K562 (cell line): ENCODE measurements at regions not wholly inside any gene's neighbourhood (a gene's known extent, or its start where the extent isn't known, plus 50 kb on each side); places are given as distances from the start of the nearest gene placed in this dataset.

Experiments
- ATAC-seq: fragments of 200-7000 bp; cut with Tn5 transposase; 3 replicates; pipeline ENCODE4 v1.9.1; 2020; ENCODE audit warnings: moderate library complexity
- BruUV-seq: library from RNA; stranded (reverse); fragments of 400-500 nt; replicated peaks from 2 replicates; lab custom pipeline; 2021; lab: Mats Ljungman, UMichigan
- CTCF ChIA-PET: fragments of 300-600 bp; formaldehyde crosslinking; extraction: SDS; loops from one replicate; lab custom pipeline; 2021; ENCODE audit warnings: low intra/inter-chr PET ratio; lab: Yijun Ruan, JAX
- POLR2A ChIA-PET: fragments of 300-600, 350-650 bp; sonication (Branson Sonifier 250); formaldehyde crosslinking; extraction: SDS; loops from one replicate; lab custom pipeline; 2021; ENCODE audit warnings: antibody characterized with exemption, inconsistent platforms; lab: Yijun Ruan, JAX
- DNase-seq, 4 experiments: peaks; one replicate each; pipeline versions ENCODE4 v3.0.0 to v3.0.0-alpha.2; 2011 to 2018; ENCODE audit warnings: low spot score in 3 of 4, mixed read lengths in 3 of 4; ENCODE audit errors: extremely low read depth in 1 of 4
- FAIRE-seq: peaks from 2 replicates; lab custom pipeline; 2011; peaks lifted over from hg19 to GRCh38; lab: Jason Lieb, UNC
- H2AFZ ChIP-seq: 2 replicates; pipeline ENCODE4 v1.6.0; 2011; ENCODE audit warnings: low read depth, low read length, control low read depth, inconsistent platforms
- H3K27ac ChIP-seq: fragments of 200-600 bp; 3 replicates; pipeline ENCODE4 v1.8.0; 2011; ENCODE audit warnings: low read depth, mild to moderate bottlenecking, control low read depth, inconsistent platforms, low read length, moderate library complexity, mixed read lengths; ENCODE audit errors: extremely low read depth
- H3K27me3 ChIP-seq, 2 experiments: fragments of 300-600 bp in 1 of 2; 2 replicates in 1 of 2; 3 replicates in 1 of 2; pipeline versions ENCODE4 v1.6.0 to v1.8.0; 2011; ENCODE audit warnings: inconsistent platforms in 2 of 2, low read length in 2 of 2, mild to moderate bottlenecking in 1 of 2, mixed read lengths in 1 of 2, moderate library complexity in 1 of 2; ENCODE audit not compliant: control insufficient read depth in 2 of 2, insufficient read depth in 2 of 2
- H3K36me3 ChIP-seq: fragments of 300-600 bp; 3 replicates; pipeline ENCODE4 v1.8.0; 2011; ENCODE audit warnings: mild to moderate bottlenecking, low read length, inconsistent platforms; ENCODE audit not compliant: control insufficient read depth, insufficient read depth
- H3K4me1 ChIP-seq, 2 experiments: fragments of 200-600 bp in 1 of 2; replicated peaks in 1 of 2; 2 replicates in 1 of 2; 3 replicates in 1 of 2; pipeline versions ENCODE4 v1.5.1 to v1.8.0; 2011; ENCODE audit warnings: inconsistent platforms in 2 of 2, low read length in 2 of 2, mild to moderate bottlenecking in 1 of 2, mixed read lengths in 1 of 2, moderate library complexity in 1 of 2; ENCODE audit not compliant: control insufficient read depth in 2 of 2, insufficient read depth in 2 of 2
- H3K4me2 ChIP-seq: 2 replicates; pipeline ENCODE4 v1.6.1; 2011; ENCODE audit warnings: low read length, control low read depth, inconsistent platforms, mixed read lengths; ENCODE audit not compliant: insufficient read depth
- H3K4me3 ChIP-seq: fragments of 200-600 bp; sonication (generic), shearing (Covaris generic); 2 replicates; pipeline ENCODE4 v1.5.1; 2016; ENCODE audit warnings: control low read depth, inconsistent platforms
- H3K79me2 ChIP-seq: fragments of 200-600 bp; 3 replicates; pipeline ENCODE4 v1.8.0; 2011; ENCODE audit warnings: low read length, inconsistent platforms; ENCODE audit not compliant: control insufficient read depth, insufficient read depth
- H3K9ac ChIP-seq, 2 experiments: 2 replicates each; pipeline versions ENCODE4 v1.6.0 to v1.6.1; 2011; ENCODE audit warnings: low read depth in 2 of 2, low read length in 2 of 2, control low read depth in 1 of 2, inconsistent platforms in 1 of 2, mild to moderate bottlenecking in 1 of 2, mixed read lengths in 1 of 2; ENCODE audit not compliant: insufficient read depth in 1 of 2
- H3K9me1 ChIP-seq: one replicate; pipeline ENCODE4 v1.6.0; 2011; ENCODE audit warnings: inconsistent platforms, mild to moderate bottlenecking, low read length, moderate library complexity; ENCODE audit not compliant: control insufficient read depth, insufficient read depth
- H3K9me3 ChIP-seq: replicated peaks from 2 replicates; pipeline ENCODE4 v1.5.1; 2011; ENCODE audit warnings: low read depth, low read length, inconsistent platforms; ENCODE audit not compliant: control insufficient read depth, insufficient read depth
- H4K20me1 ChIP-seq: replicated peaks from 2 replicates; pipeline ENCODE4 v1.6.1; 2011; ENCODE audit warnings: low read length, inconsistent platforms, mixed read lengths; ENCODE audit not compliant: control insufficient read depth, insufficient read depth
- AFF4 ChIP-seq: sonication (generic); formaldehyde crosslinking; IDR thresholded peaks from 2 replicates; pipeline ENCODE4 v1.8.0; 2023; ENCODE audit warnings: mild to moderate bottlenecking, missing genetic modification reagents
- CHCHD3 ChIP-seq: fragments of 250-450 bp; sonication (Bioruptor Pico); IDR thresholded peaks from 2 replicates; pipeline ENCODE4 v2.1.2; 2022; ENCODE audit warnings: mild to moderate bottlenecking
- DACH1 ChIP-seq: fragments of 450-650 bp; IDR thresholded peaks from 2 replicates; pipeline ENCODE4 v1.6.1; 2018; ENCODE audit not compliant: partially characterized antibody
- ESRRA ChIP-seq: fragments of 450-650 bp; IDR thresholded peaks from 2 replicates; pipeline ENCODE4 v1.6.1; 2014; ENCODE audit warnings: low read depth, mild to moderate bottlenecking, moderate library complexity, borderline replicate concordance
- GTF2E2 ChIP-seq: fragments of 200-800 bp; sonication (Bioruptor generic); IDR thresholded peaks from 2 replicates; pipeline ENCODE4 v1.6.1; 2016; ENCODE audit warnings: missing genetic modification characterization, missing compliant biosample characterization
- PHF8 ChIP-seq: fragments of 200-600 bp; sonication (generic); IDR thresholded peaks from 2 replicates; pipeline ENCODE4 v1.6.1; 2012; ENCODE audit warnings: mixed run types, mild to moderate bottlenecking, inconsistent platforms, low read length, moderate library complexity, borderline replicate concordance
- TSC22D4 ChIP-seq: fragments of 450-650 bp; IDR thresholded peaks from 2 replicates; pipeline ENCODE4 v1.6.1; 2016; ENCODE audit warnings: missing genetic modification characterization, missing biosample characterization, control low read depth
- ZNF551 ChIP-seq: fragments of 250-450 bp; sonication (Bioruptor Pico); IDR thresholded peaks from 2 replicates; pipeline ENCODE4 v1.5.0; 2021; ENCODE audit warnings: mild to moderate bottlenecking, moderate library complexity
- ZNF586 ChIP-seq: fragments of 450-650 bp; formaldehyde crosslinking; conservative IDR thresholded peaks from 2 replicates; pipeline ENCODE4 v1.4.0; 2020; ENCODE audit warnings: mild to moderate bottlenecking, moderate library complexity
- ZNF655 ChIP-seq: fragments of 250-450 bp; sonication (Bioruptor Pico); IDR thresholded peaks from 2 replicates; pipeline ENCODE4 v1.5.0; 2021
- WGBS: fragments of 100-300 bp; shearing (Covaris generic); methylation state at CpG from one replicate; pipeline ENCODE4 v1.1.6; 2016; ENCODE audit warnings: low coverage, mixed read lengths; ENCODE audit not compliant: insufficient coverage; ENCODE audit errors: missing lambda C conversion rate; 5-methylcytosine and 5-hydroxymethylcytosine counted together
- in situ Hi-C: fragments of 300-500 bp; cut with MboI; formaldehyde crosslinking; loops from 4 replicates; pipeline ENCODE4 v1.15.0; 2018; ENCODE audit warnings: inconsistent platforms, mixed read lengths
- intact Hi-C: fragments of 100-400 bp; cut with micrococcal nuclease; formaldehyde crosslinking; loops from 2 replicates; pipeline ENCODE4 v1.14.2; 2022

GRCh38 chr3:106083207-106083606 is 214.4 kb upstream of the CBLB start:
- Histone ChIP-seq H3K27me3 (no peaks in the 10 kb centered on the region), H4K20me1 (no peaks in the 10 kb centered on the region), H3K27ac (no peak overlapping the region), H3K4me3 (no peak overlapping the region), H3K4me1 (no peaks in the 10 kb centered on the region; a peak in 1 of 5 replicates), H3K4me2 (no peak overlapping the region), H2AFZ (no peak overlapping the region; the same call in 1 of the 2 replicates), H3K9me3 (no peaks in the 10 kb centered on the region), H3K79me2 (no peaks in the 10 kb centered on the region), H3K36me3 (no peaks in the 10 kb centered on the region), H3K9me1 (no peaks in the 10 kb centered on the region), H3K9ac (no peak overlapping the region)
- in situ Hi-C loops (no loop called here), intact Hi-C loops (no loop called here)
- ChIA-PET CTCF (no interaction called here), POLR2A (no interaction called here)
- 0% methylated on average over 1 of the region's 1 CpG for WGBS
- TF ChIP-seq ZNF551 = no peak
- TF ChIP-seq ZNF655 (CRISPR knock-in tag) = no peak
- no peak for TF ChIP-seq ZNF586 (CRISPR knock-in tag)
- TF ChIP-seq CHCHD3 (CRISPR knock-in tag) = no peak
- no peak for TF ChIP-seq TSC22D4
- TF ChIP-seq ESRRA = no peak
- TF ChIP-seq AFF4 (CRISPR knock-in tag) = no peak
- TF ChIP-seq DACH1 = no peak
- TF ChIP-seq PHF8 = no peak
- no peak for TF ChIP-seq GTF2E2
- FAIRE-seq (no peak), DNase-seq (no peak), ATAC-seq (no peak)
- BruUV-seq = no TSS peak
